ENCODE measurements at regions not wholly inside any gene's neighbourhood (a gene's known extent, or its start where the extent isn't known, plus 50 kb on each side); places are given as distances from the start of the nearest gene placed in this dataset.

- TF ChIP-seq EP300 (IDR thresholded peaks at IDR 0.05) = no peak
- TF ChIP-seq CTCF (IDR thresholded peaks at IDR 0.05) = no peak
- TF ChIP-seq POLR2A (IDR thresholded peaks at IDR 0.05) = no peak
Observed at GRCh38 chr14:22024137-22024536, 350.5 kb upstream of the OR4E1 start.
